HepG2 (cell line): ENCODE measurements at regions not wholly inside any gene's neighbourhood (a gene's known extent, or its start where the extent isn't known, plus 50 kb on each side); places are given as distances from the start of the nearest gene placed in this dataset.

Experiments used
- ATAC-seq: fragments of 200-7000 bp; cut with Tn5 transposase; 3 replicates; pipeline ENCODE4 v1.9.1; 2020; ENCODE audit warnings: mild to moderate bottlenecking, moderate library complexity
- BruUV-seq: library from RNA; stranded (reverse); fragments of 400-500 nt; replicated peaks from 2 replicates; lab custom pipeline; 2021; lab: Mats Ljungman, UMichigan
- CTCF ChIA-PET: fragments of 300-600 bp; formaldehyde crosslinking; extraction: SDS; loops from one replicate; lab custom pipeline; 2021; ENCODE audit warnings: low total read pairs, inconsistent platforms, low intra/inter-chr PET ratio; lab: Yijun Ruan, JAX
- POLR2A ChIA-PET: fragments of 350-600 bp; sonication (Branson Sonifier 250); formaldehyde crosslinking; loops from one replicate; lab custom pipeline; 2020; ENCODE audit warnings: antibody characterized with exemption, inconsistent platforms; lab: Yijun Ruan, JAX
- DNase-seq: peaks from one replicate; pipeline ENCODE4 v3.0.0-alpha.2; 2015; ENCODE audit warnings: low spot score
- FAIRE-seq: peaks from 3 replicates; lab custom pipeline; 2011; peaks lifted over from hg19 to GRCh38; lab: Jason Lieb, UNC
- H2AFZ ChIP-seq: one replicate; pipeline ENCODE4 v1.6.1; 2011; ENCODE audit warnings: low read length, inconsistent platforms
- H3K27ac ChIP-seq: fragments of 300-600 bp; 3 replicates; pipeline ENCODE4 v1.8.0; 2011; ENCODE audit warnings: mixed run types, mild to moderate bottlenecking, mixed read lengths, low read length, inconsistent platforms; ENCODE audit not compliant: insufficient read depth; ENCODE audit errors: extremely low read length
- H3K27me3 ChIP-seq, 2 experiments: fragments of 200-600 bp in 1 of 2; 2 replicates in 1 of 2; 3 replicates in 1 of 2; pipeline versions ENCODE4 v1.6.0 to v1.8.0; 2011; ENCODE audit warnings: low read length in 2 of 2, mild to moderate bottlenecking in 2 of 2, moderate library complexity in 2 of 2, inconsistent platforms in 1 of 2; ENCODE audit not compliant: insufficient read depth in 2 of 2, control insufficient read depth in 1 of 2
- H3K36me3 ChIP-seq, 2 experiments: fragments of 200-600 bp in 1 of 2; replicated peaks in 1 of 2; 2 replicates in 1 of 2; 3 replicates in 1 of 2; pipeline versions ENCODE4 v1.5.1 to v1.8.0; 2011; ENCODE audit warnings: low read length in 2 of 2, inconsistent platforms in 1 of 2; ENCODE audit not compliant: insufficient read depth in 2 of 2, control insufficient read depth in 1 of 2
- H3K4me1 ChIP-seq: 2 replicates; pipeline ENCODE4 v1.5.1; 2012; ENCODE audit warnings: low read length, inconsistent platforms; ENCODE audit not compliant: insufficient read depth
- H3K4me2 ChIP-seq: 2 replicates; pipeline ENCODE4 v1.6.0; 2011; ENCODE audit warnings: low read depth, low read length, inconsistent platforms
- H3K4me3 ChIP-seq, 3 experiments: fragments of 200-600 bp in 1 of 3; sonication (generic), shearing (Covaris generic) in 1 of 3; replicated peaks in 1 of 3; 2 replicates each; pipeline ENCODE4 v1.5.1; 2011 to 2016; ENCODE audit warnings: low read length in 3 of 3, inconsistent platforms in 2 of 3, low read depth in 2 of 3, mild to moderate bottlenecking in 2 of 3, control low read depth in 1 of 3, mixed read lengths in 1 of 3; ENCODE audit not compliant: insufficient read depth in 1 of 3
- H3K79me2 ChIP-seq: one replicate; pipeline ENCODE4 v1.6.1; 2011; ENCODE audit warnings: low read length, inconsistent platforms; ENCODE audit not compliant: insufficient read depth
- H3K9ac ChIP-seq: 2 replicates; pipeline ENCODE4 v1.6.0; 2011; ENCODE audit warnings: mild to moderate bottlenecking, low read depth, low read length, inconsistent platforms; ENCODE audit not compliant: insufficient read depth
- H3K9me3 ChIP-seq: 2 replicates; pipeline ENCODE4 v1.5.1; 2012; ENCODE audit warnings: mild to moderate bottlenecking, low read length
- H4K20me1 ChIP-seq: 2 replicates; pipeline ENCODE4 v1.6.0; 2011; ENCODE audit warnings: inconsistent platforms, mild to moderate bottlenecking, low read length, moderate library complexity; ENCODE audit not compliant: insufficient read depth
- ATM ChIP-seq: fragments of 450-650 bp; IDR thresholded peaks from 2 replicates; pipeline ENCODE4 v1.7.1; 2017; ENCODE audit warnings: mild to moderate bottlenecking, borderline replicate concordance
- BRD4 ChIP-seq: sonication (generic); formaldehyde crosslinking; IDR thresholded peaks from 2 replicates; pipeline ENCODE4 v1.4.0; 2020; ENCODE audit warnings: missing genetic modification reagents
- CHD4 ChIP-seq: fragments of 200-600 bp; sonication (generic); IDR thresholded peaks from 2 replicates; pipeline ENCODE4 v1.7.0; 2017; ENCODE audit warnings: mild to moderate bottlenecking, low read length, borderline replicate concordance
- E2F5 ChIP-seq: sonication (generic); formaldehyde crosslinking; conservative IDR thresholded peaks from 2 replicates; pipeline ENCODE4 v1.4.0; 2020; ENCODE audit warnings: missing genetic modification reagents
- FOXJ3 ChIP-seq: sonication (generic); formaldehyde crosslinking; IDR thresholded peaks from 2 replicates; pipeline ENCODE4 v1.4.0; 2020; ENCODE audit warnings: missing genetic modification reagents, mild to moderate bottlenecking, borderline replicate concordance
- IRF9 ChIP-seq: sonication (generic); formaldehyde crosslinking; IDR thresholded peaks from 2 replicates; pipeline ENCODE4 v1.8.0; 2022; ENCODE audit warnings: missing genetic modification reagents, mild to moderate bottlenecking, borderline replicate concordance
- KDM4B ChIP-seq: sonication (generic); formaldehyde crosslinking; IDR thresholded peaks from 2 replicates; pipeline ENCODE4 v1.4.0; 2020; ENCODE audit warnings: missing genetic modification reagents
- NR0B2 ChIP-seq: sonication (generic); formaldehyde crosslinking; IDR thresholded peaks from 2 replicates; pipeline ENCODE4 v1.4.0; 2020; ENCODE audit warnings: mild to moderate bottlenecking, missing genetic modification reagents
- REXO4 ChIP-seq: sonication (generic); formaldehyde crosslinking; IDR thresholded peaks from 2 replicates; pipeline ENCODE4 v1.8.0; 2022; ENCODE audit warnings: missing genetic modification reagents, mild to moderate bottlenecking, borderline replicate concordance
- SNAI1 ChIP-seq: sonication (generic); formaldehyde crosslinking; IDR thresholded peaks from 2 replicates; pipeline ENCODE4 v1.5.0; 2020; ENCODE audit warnings: mild to moderate bottlenecking, missing genetic modification reagents, borderline replicate concordance
- SP4 ChIP-seq: sonication (generic); formaldehyde crosslinking; IDR thresholded peaks from 2 replicates; pipeline ENCODE4 v1.8.1; 2023; ENCODE audit warnings: mild to moderate bottlenecking, missing genetic modification reagents
- TOE1 ChIP-seq: sonication (generic); formaldehyde crosslinking; IDR thresholded peaks from 2 replicates; pipeline ENCODE4 v1.4.0; 2020; ENCODE audit warnings: mild to moderate bottlenecking, missing genetic modification reagents
- ZEB1 ChIP-seq: IDR thresholded peaks from 2 replicates; pipeline ENCODE4 v1.6.1; 2012; ENCODE audit warnings: mild to moderate bottlenecking, low read depth, inconsistent platforms; ENCODE audit not compliant: insufficient replicate concordance
- ZFP62 ChIP-seq: sonication (generic); formaldehyde crosslinking; IDR thresholded peaks from 2 replicates; pipeline ENCODE4 v1.4.0; 2020; ENCODE audit warnings: missing genetic modification reagents
- ZMYM2 ChIP-seq: sonication (generic); formaldehyde crosslinking; IDR thresholded peaks from 2 replicates; pipeline ENCODE4 v1.8.0; 2022; ENCODE audit warnings: mild to moderate bottlenecking, missing genetic modification reagents
- ZNF12 ChIP-seq: sonication (generic); formaldehyde crosslinking; IDR thresholded peaks from 2 replicates; pipeline ENCODE4 v1.5.0; 2020; ENCODE audit warnings: missing genetic modification reagents
- ZNF451 ChIP-seq: sonication (generic); formaldehyde crosslinking; IDR thresholded peaks from 2 replicates; pipeline ENCODE4 v1.5.0; 2020; ENCODE audit warnings: mild to moderate bottlenecking, missing genetic modification reagents
- ZNF563 ChIP-seq: sonication (generic); formaldehyde crosslinking; IDR thresholded peaks from 2 replicates; pipeline ENCODE4 v1.8.0; 2022; ENCODE audit warnings: mild to moderate bottlenecking, moderate library complexity, missing genetic modification reagents
- ZNF615 ChIP-seq: sonication (generic); formaldehyde crosslinking; IDR thresholded peaks from 2 replicates; pipeline ENCODE4 v1.5.0; 2020; ENCODE audit warnings: mild to moderate bottlenecking, missing genetic modification reagents, borderline replicate concordance
- ZNF652 ChIP-seq: IDR thresholded peaks from 2 replicates; pipeline ENCODE4 v1.6.1; 2016; ENCODE audit warnings: low read depth, borderline replicate concordance
- WGBS: methylation state at CpG from one replicate; pipeline ENCODE4 v1.1.6; 2017; ENCODE audit warnings: low lambda C conversion rate; 5-methylcytosine and 5-hydroxymethylcytosine counted together
- in situ Hi-C: cut with HindIII; loops from 2 replicates; pipeline ENCODE4 v1.10.0; 2017; ENCODE audit warnings: low pct_unique_long_range_greater_than_20kb; ENCODE audit not compliant: extremely low pct_ligation_motif_present
- intact Hi-C: fragments of 100-400 bp; cut with micrococcal nuclease; formaldehyde crosslinking; loops from one replicate; pipeline ENCODE4 v1.10.0; 2022; ENCODE audit not compliant: unreplicated experiment

- in situ Hi-C loops (no loop called here), intact Hi-C loops (no loop called here)
- Histone ChIP-seq H3K27me3 (peaks cover 0 to 36% of the 10 kb centered on the region in 2 experiments; a peak in 4 of 5 replicates), H3K9ac (no peak overlapping the region), H3K27ac (no peak overlapping the region), H3K4me2 (no peak overlapping the region), H4K20me1 (no peaks in the 10 kb centered on the region), H3K4me3 (no peak overlapping the region), H3K4me1 (no peaks in the 10 kb centered on the region), H2AFZ (no peak overlapping the region), H3K9me3 (no peaks in the 10 kb centered on the region), H3K36me3 (no peaks in the 10 kb centered on the region), H3K79me2 (no peaks in the 10 kb centered on the region)
- POLR2A ChIA-PET = no interaction called here
- CTCF ChIA-PET = no interaction called here
- no peak for DNase-seq
- no TSS peak for BruUV-seq
- TF ChIP-seq ZNF12 (CRISPR knock-in tag) (no peak), ZEB1 (no peak), ZNF652 (CRISPR knock-in tag) (no peak), ZNF563 (CRISPR knock-in tag) (no peak), KDM4B (CRISPR knock-in tag) (no peak)
- ATAC-seq = no peak
- FAIRE-seq = no peak
Measured at GRCh38 chr6:1472643-1473042, 83.3 kb downstream of the FOXF2 start.

GRCh38 chr6:1473166-1473565 is 83.8 kb downstream of the FOXF2 start:
- WGBS = 5% methylated on average over 8 of the region's 8 CpGs
- POLR2A ChIA-PET = no interaction called here
- ATAC-seq = no peak
- TF ChIP-seq ZNF615 (CRISPR knock-in tag) (no peak), TOE1 (CRISPR knock-in tag) (no peak), NR0B2 (CRISPR knock-in tag) (no peak), ZMYM2 (no peak), E2F5 (CRISPR knock-in tag) (no peak), ZNF451 (CRISPR knock-in tag) (no peak), CHD4 (no peak), REXO4 (CRISPR knock-in tag) (no peak), IRF9 (CRISPR knock-in tag) (no peak), ATM (no peak), BRD4 (CRISPR knock-in tag) (no peak), SNAI1 (CRISPR knock-in tag) (no peak), FOXJ3 (CRISPR knock-in tag) (no peak), ZFP62 (CRISPR knock-in tag) (no peak), SP4 (no peak)

More at GRCh38 chr6:1473166-1473565, 83.8 kb downstream of the FOXF2 start:
- H3K27ac ChIP-seq = no peak overlapping the region
- no peak overlapping the region for H2AFZ ChIP-seq
- no peaks in the 10 kb centered on the region for H3K36me3 ChIP-seq
- intact Hi-C loops (no loop called here), in situ Hi-C loops (no loop called here)
- BruUV-seq = no TSS peak
- FAIRE-seq (no peak), DNase-seq (no peak)
- no peaks in the 10 kb centered on the region for H3K79me2 ChIP-seq
- no peak overlapping the region for H3K9ac ChIP-seq
- no peak overlapping the region for H3K4me3 ChIP-seq
- CTCF ChIA-PET = no interaction called here
- H3K4me2 ChIP-seq = no peak overlapping the region
- peaks cover 0 to 32% of the 10 kb centered on the region in 2 experiments; a peak in 4 of 5 replicates for H3K27me3 ChIP-seq
- no peaks in the 10 kb centered on the region for H3K9me3 ChIP-seq
- no peaks in the 10 kb centered on the region for H3K4me1 ChIP-seq
- H4K20me1 ChIP-seq = no peaks in the 10 kb centered on the region
